HG02981 (cell line): ENCODE measurements at regions not wholly inside any gene's neighbourhood (a gene's known extent, or its start where the extent isn't known, plus 50 kb on each side); places are given as distances from the start of the nearest gene placed in this dataset.

Source experiments
- ATAC-seq: cut with Tn5 transposase; IDR thresholded peaks from one replicate; pipeline ENCODE4 v1.9.1; 2021; ENCODE audit warnings: mild to moderate bottlenecking, moderate library complexity; ENCODE audit not compliant: unreplicated experiment

GRCh38 chr21:18937337-18937736 is 533.8 kb upstream of the TMPRSS15 start:
- no peak for ATAC-seq

- no peak for ATAC-seq
These were observed 537.2 kb upstream of the TMPRSS15 start for GRCh38 chr21:18940791-18941190.

- ATAC-seq: no peak
These were observed 546.6 kb upstream of the TMPRSS15 start for GRCh38 chr21:18950045-18950740.

GRCh38 chr21:18951271-18952038 is 547.9 kb upstream of the TMPRSS15 start:
- no peak for ATAC-seq

- no peak for ATAC-seq
These were observed 550.9 kb upstream of the TMPRSS15 start for GRCh38 chr21:18954441-18954844.

- no peak for ATAC-seq
These were observed 556.2 kb upstream of the TMPRSS15 start for GRCh38 chr21:18959817-18960216.

- no peak for ATAC-seq
These were observed 556.7 kb upstream of the TMPRSS15 start for GRCh38 chr21:18960306-18960705.

- no peak for ATAC-seq
These were observed 566.8 kb upstream of the TMPRSS15 start for GRCh38 chr21:18970416-18970815.

- ATAC-seq: no peak
These were observed 567.4 kb upstream of the TMPRSS15 start for GRCh38 chr21:18970941-18971340.

GRCh38 chr21:18985584-18985983 is 582.0 kb upstream of the TMPRSS15 start:
- ATAC-seq: no peak

GRCh38 chr21:18986197-18986596 is 582.6 kb upstream of the TMPRSS15 start:
- ATAC-seq: no peak

- ATAC-seq: no peak
These were observed 584.0 kb upstream of the TMPRSS15 start for GRCh38 chr21:18987520-18988026.

GRCh38 chr21:18989953-18990495 is 586.4 kb upstream of the TMPRSS15 start:
- no peak for ATAC-seq

GRCh38 chr21:18991846-18992245 is 588.3 kb upstream of the TMPRSS15 start:
- ATAC-seq: no peak

GRCh38 chr21:19010251-19010650 is 606.7 kb upstream of the TMPRSS15 start:
- ATAC-seq: no peak

GRCh38 chr21:19010996-19011395 is 607.4 kb upstream of the TMPRSS15 start:
- no peak for ATAC-seq

GRCh38 chr21:19011451-19011850 is 607.9 kb upstream of the TMPRSS15 start:
- ATAC-seq: no peak

- ATAC-seq: no peak
These were observed 610.3 kb upstream of the TMPRSS15 start for GRCh38 chr21:19013916-19014315.

GRCh38 chr21:19018529-19018928 is 614.9 kb upstream of the TMPRSS15 start:
- ATAC-seq: no peak

GRCh38 chr21:19022978-19023377 is 619.4 kb upstream of the TMPRSS15 start:
- ATAC-seq: no peak

GRCh38 chr21:19026911-19027310 is 623.3 kb upstream of the TMPRSS15 start:
- ATAC-seq: no peak

GRCh38 chr21:19029816-19030215 is 626.2 kb upstream of the TMPRSS15 start:
- no peak for ATAC-seq
